Mucosa of descending colon (tissue), 3 donors: ENCODE measurements at regions not wholly inside any gene's neighbourhood (a gene's known extent, or its start where the extent isn't known, plus 50 kb on each side); places are given as distances from the start of the nearest gene placed in this dataset.
"Not testable (repeated sequence)": the region's sequence is repeated elsewhere in the genome, so short reads cannot be mapped to it uniquely, and the experiment has no call there.

Experiments
- ATAC-seq: fragments of 200-7000 bp; cut with Tn5 transposase; one replicate; pipeline ENCODE4 v1.9.1; 2020; ENCODE audit warnings: mild to moderate bottlenecking, moderate library complexity
- DNase-seq, 3 donors: peaks; one replicate each; pipeline ENCODE4 v3.0.0-alpha.2; 2020
- H3K36me3 ChIP-seq: fragments of 200-600 bp; one replicate; pipeline ENCODE4 v1.8.0; 2021; ENCODE audit warnings: low read depth, mild to moderate bottlenecking
- H3K4me1 ChIP-seq: fragments of 200-600 bp; one replicate; pipeline ENCODE4 v1.8.0; 2021; ENCODE audit warnings: low read depth, mild to moderate bottlenecking
- H3K4me3 ChIP-seq: fragments of 200-600 bp; one replicate; pipeline ENCODE4 v1.8.0; 2021; ENCODE audit warnings: mild to moderate bottlenecking
- H3K9me3 ChIP-seq: fragments of 200-600 bp; one replicate; pipeline ENCODE4 v1.8.0; 2021; ENCODE audit warnings: mild to moderate bottlenecking
- intact Hi-C, 2 donors: fragments of 100-400 bp; cut with DNase I in 1 of 2; cut with micrococcal nuclease in 1 of 2; formaldehyde crosslinking; loops; one replicate each; pipeline versions ENCODE4 v1.11.0 to v1.11.1; 2022; cut with DNase I, micrococcal nuclease
- TF ChIP-seq, protein P1 (sequence below): fragments of 200-600 bp; IDR thresholded peaks from one replicate; pipeline ENCODE4 v1.8.0; 2022; ENCODE audit warnings: antibody characterized with exemption, mild to moderate bottlenecking
- donor health status: DM: no; HTN: no; CAD: no; lungs with moderate emphysema.
- donor health status: DM: no; HTN: no; CAD: no.
- donor health status: DM: no; HTN: yes; CAD: no.

DNA sequence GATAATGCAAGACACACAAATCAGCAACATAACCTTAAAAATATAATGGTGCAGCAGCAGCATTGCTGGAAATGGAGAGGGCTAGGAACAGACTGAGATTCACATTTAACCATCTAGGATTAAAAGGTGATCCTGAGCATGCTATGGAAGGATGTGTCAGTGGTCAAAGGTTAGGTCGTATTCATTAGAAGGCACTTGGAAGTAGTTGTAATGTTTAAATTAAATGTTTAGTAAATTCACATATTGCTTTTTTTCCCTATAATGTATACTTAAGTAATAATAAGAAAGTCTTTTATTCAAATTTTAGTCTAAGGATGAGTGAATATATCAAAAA, 368.6 kb upstream of the PDE3A start:
- H3K9me3 ChIP-seq, result no peaks in the 10 kb centered on the region
- no peak for DNase-seq
- intact Hi-C loops, result no loop called here
- H3K4me1 ChIP-seq, result no peaks in the 10 kb centered on the region
- no peak for ATAC-seq
- H3K36me3 ChIP-seq, result no peaks in the 10 kb centered on the region
- TF ChIP-seq, protein P1, sequence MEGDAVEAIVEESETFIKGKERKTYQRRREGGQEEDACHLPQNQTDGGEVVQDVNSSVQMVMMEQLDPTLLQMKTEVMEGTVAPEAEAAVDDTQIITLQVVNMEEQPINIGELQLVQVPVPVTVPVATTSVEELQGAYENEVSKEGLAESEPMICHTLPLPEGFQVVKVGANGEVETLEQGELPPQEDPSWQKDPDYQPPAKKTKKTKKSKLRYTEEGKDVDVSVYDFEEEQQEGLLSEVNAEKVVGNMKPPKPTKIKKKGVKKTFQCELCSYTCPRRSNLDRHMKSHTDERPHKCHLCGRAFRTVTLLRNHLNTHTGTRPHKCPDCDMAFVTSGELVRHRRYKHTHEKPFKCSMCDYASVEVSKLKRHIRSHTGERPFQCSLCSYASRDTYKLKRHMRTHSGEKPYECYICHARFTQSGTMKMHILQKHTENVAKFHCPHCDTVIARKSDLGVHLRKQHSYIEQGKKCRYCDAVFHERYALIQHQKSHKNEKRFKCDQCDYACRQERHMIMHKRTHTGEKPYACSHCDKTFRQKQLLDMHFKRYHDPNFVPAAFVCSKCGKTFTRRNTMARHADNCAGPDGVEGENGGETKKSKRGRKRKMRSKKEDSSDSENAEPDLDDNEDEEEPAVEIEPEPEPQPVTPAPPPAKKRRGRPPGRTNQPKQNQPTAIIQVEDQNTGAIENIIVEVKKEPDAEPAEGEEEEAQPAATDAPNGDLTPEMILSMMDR, result no peak
- no peak overlapping the region for H3K4me3 ChIP-seq

DNA sequence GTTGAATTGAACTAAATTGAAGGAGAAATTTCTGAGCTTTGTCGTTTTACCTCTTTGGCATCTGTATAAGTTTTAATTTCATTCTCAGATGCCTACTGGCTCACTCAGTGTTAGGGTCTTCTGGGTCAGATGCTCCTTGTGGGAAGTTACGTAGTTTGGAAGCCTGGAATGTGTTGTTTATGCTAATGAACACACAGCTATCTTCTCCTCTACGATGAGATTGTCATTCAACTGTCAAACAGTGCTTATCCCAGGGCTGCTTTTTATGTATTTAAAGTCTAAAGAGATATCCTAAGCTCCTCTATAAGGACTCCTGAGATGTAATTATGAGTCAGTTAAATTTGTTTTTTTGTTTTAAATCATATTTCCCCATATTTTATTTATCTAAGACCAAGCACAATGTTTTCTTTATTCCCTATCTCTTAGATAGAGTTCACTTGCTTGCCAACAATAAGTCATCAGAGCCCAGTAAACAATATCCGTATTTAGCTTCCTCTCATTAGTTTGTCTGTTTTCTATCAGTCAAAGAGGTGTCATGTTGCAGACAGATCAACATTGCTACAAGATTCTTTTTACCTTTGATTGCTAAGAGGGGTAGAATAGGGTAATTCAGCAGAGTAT, 368.0 kb upstream of the PDE3A start:
- ATAC-seq, result no peak
- no peak for DNase-seq
- intact Hi-C loops, result no loop called here
- TF ChIP-seq, protein P1, result no peak
- no peaks in the 10 kb centered on the region for H3K36me3 ChIP-seq
- no peaks in the 10 kb centered on the region for H3K4me1 ChIP-seq
- H3K9me3 ChIP-seq, result no peaks in the 10 kb centered on the region
- no peak overlapping the region for H3K4me3 ChIP-seq

DNA sequence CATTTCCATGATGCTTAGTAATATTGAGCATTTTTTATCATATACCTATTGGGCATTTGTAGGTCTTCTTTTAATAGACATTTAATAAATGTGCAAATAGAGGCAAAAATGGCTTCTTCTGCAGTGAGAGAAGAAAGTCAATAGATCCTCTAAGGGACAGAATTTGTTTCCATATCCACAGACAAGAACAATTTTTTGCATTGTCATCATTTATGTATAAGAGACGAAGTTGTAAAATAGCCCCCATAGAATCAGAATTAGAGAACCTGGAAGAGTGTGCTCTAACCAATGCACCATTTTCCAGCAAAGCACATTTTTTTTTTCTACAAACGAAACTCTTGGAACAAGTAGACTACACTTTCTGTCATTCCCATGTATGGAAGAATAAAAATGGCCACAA, 365.1 kb upstream of the PDE3A start:
- TF ChIP-seq, protein P1, result no peak
- no peaks in the 10 kb centered on the region for H3K9me3 ChIP-seq
- H3K4me3 ChIP-seq, result no peak overlapping the region
- no peaks in the 10 kb centered on the region for H3K36me3 ChIP-seq
- ATAC-seq (no peak), DNase-seq (no peak)
- intact Hi-C loops, result no loop called here
- H3K4me1 ChIP-seq, result no peaks in the 10 kb centered on the region

DNA sequence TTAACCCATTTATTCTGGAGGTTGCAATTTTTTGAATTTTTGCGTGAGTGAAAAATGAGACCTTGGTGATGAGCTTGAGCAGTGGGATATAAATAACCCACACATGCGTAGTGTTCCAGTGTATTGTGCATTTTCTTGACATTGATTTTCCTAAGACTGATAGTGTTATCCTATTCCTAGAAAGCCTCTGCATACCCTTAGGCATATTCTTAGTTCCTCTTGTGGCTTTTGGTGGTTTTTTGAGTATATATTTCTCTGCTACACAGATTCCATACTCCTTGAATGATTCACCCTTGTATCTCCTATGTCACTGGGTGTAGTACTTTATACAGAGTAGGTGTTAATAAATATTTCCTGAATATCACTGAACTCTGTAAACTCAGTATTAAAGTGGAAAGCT, 363.4 kb upstream of the PDE3A start:
- intact Hi-C loops, result no loop called here
- no peaks in the 10 kb centered on the region for H3K9me3 ChIP-seq
- H3K36me3 ChIP-seq, result no peaks in the 10 kb centered on the region
- ATAC-seq (no peak), DNase-seq (no peak)
- TF ChIP-seq, protein P1, result no peak
- H3K4me1 ChIP-seq, result no peaks in the 10 kb centered on the region
- H3K4me3 ChIP-seq, result no peak overlapping the region

DNA sequence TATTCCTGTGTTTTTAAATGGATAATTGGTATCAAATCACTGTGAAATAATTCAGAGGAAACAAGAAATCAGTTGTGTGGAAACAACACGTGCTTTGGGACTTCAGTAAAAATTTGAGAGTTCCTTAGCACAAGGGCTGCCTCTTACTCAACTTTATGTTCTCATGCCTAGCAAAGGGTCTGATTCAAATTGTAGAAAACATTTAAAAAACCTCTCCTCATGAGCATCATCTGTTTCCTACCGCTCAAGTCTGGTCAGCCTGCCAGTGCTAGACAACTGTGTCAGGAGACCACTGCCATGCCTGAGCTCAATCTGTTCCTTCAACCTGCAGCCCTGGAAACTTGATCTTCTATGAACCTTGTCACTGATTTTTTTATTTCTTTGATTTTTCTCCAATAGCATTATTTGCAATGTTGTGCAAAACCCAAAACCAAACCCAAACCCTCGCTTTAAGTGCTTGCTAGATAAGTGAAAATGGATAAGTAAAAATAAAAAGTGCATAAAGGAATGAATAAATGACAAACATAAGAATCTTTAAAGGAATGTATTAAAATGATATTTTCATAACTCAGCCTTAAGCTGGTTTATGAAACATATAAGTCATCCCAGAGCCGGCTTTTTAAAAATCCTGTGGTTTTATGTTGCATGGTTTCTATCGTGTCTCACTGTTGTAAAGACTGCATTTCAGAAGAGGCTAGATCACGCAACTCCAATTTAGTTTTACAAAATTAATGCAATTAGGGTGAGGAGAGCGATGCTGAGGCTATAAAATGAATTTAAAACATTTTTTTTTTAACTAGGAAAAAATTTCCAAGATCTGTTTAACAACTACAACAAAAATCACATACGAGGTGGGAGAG, 361.2 kb upstream of the PDE3A start:
- intact Hi-C loops, result no loop called here
- Histone ChIP-seq H3K9me3 (no peaks in the 10 kb centered on the region), H3K36me3 (no peaks in the 10 kb centered on the region), H3K4me1 (peaks cover 7% of the 10 kb centered on the region), H3K4me3 (no peak overlapping the region)
- ATAC-seq (no peak), DNase-seq (no peak)
- TF ChIP-seq, protein P1, result no peak

DNA sequence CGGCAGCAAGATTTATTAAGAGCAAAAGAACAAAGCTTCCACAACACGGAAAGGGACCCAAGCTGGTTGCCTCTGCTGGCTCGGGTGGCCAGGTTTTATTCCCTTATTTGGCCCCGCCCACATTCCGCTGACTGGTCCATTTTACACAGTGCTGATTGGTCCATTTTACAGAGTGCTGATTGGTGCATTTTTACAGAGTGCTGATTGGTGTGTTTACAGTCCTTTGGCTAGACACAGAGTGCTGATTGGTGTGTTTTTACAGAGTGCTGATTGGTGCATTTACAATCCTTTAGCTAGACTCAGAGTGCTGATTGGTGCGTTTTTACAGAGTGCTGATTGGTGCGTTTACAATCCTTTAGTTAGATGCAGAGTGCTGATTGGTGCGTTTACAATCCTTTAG, 358.4 kb upstream of the PDE3A start:
- H3K4me1 ChIP-seq, H3K9me3 ChIP-seq, H3K4me3 ChIP-seq, intact Hi-C loops, H3K36me3 ChIP-seq, ATAC-seq, DNase-seq: not testable (repeated sequence)
